ENCODE measurements at regions not wholly inside any gene's neighbourhood (a gene's known extent, or its start where the extent isn't known, plus 50 kb on each side); places are given as distances from the start of the nearest gene placed in this dataset.

GRCh38 chr4:62204136-62204535, 1004.0 kb downstream of the ADGRL3 start:
- TF ChIP-seq EZH2 (IDR thresholded peaks at IDR 0.05; ENCODE audit: borderline replicate concordance, low read length): no peak
- TF ChIP-seq CTCF (conservative IDR thresholded peaks at IDR 0.05 in 1 of 2, IDR thresholded peaks at IDR 0.05 in 1 of 2; ENCODE audit: extremely low read depth in 1 of 2, insufficient read depth in 1 of 2, low read depth in 1 of 2, low read length in 2 of 2): no peak
